ENCODE measurements at regions not wholly inside any gene's neighbourhood (a gene's known extent, or its start where the extent isn't known, plus 50 kb on each side); places are given as distances from the start of the nearest gene placed in this dataset.

DNA sequence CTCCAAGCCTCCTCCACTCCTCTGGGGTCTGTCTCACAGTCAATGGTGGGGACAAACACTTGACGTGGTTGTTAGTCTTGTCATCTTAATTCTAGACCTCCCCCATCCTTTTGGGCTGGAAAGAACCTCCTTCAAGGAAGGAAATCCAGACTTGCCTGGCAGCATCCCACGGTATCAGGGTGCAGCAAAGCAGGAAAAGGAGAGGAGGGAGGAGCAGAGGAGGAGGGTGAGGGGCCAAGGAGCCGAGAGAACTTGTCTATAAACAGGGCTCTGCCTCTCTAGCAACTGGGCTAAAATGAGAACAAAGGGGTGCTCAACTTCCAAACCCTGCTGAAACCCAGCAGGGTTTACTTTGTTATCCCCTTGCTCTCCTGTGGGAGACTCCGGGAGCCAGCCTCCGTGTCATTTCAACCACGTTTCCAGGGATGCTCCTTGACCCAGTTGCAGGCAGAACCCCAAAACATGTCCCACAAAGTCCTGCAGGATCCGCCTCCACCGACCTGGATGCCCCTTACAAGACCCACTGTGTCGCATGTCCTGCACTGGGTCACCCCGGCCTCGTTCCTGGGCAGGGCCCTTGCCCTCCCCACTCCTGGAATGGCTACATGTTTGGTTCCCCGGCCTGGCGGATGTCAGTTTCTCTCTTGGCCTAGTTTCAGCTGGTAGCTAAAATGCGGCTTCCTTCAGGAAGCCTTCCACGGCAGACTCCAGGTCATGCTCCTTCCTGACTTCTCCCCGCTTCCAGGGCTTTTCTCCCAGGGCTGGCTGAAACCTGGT lies 69.7 kb upstream of the MGMT start:
- Histone ChIP-seq H3K9me1 (ENCODE audit: control insufficient read depth, insufficient read depth, low read length) (no peaks in the 10 kb centered on the region), H3K27ac (ENCODE audit: extremely low read depth, low read depth, low read length) (no peak overlapping the region), H3K36me3 (ENCODE audit: control insufficient read depth, insufficient read depth, low read length) (no peaks in the 10 kb centered on the region), H3K27me3 (ENCODE audit: control insufficient read depth in 2 of 2, insufficient read depth in 2 of 2, low read length in 2 of 2) (peaks cover 0 to 16% of the 10 kb centered on the region in 2 experiments; a peak in 3 of 5 replicates), H2AFZ (ENCODE audit: low read depth, low read length) (no peak overlapping the region), H3K4me2 (ENCODE audit: insufficient read depth, low read length) (no peak overlapping the region), H3K4me3 (no peak overlapping the region), H3K4me1 (replicated peaks in 1 of 2; ENCODE audit: control insufficient read depth in 2 of 2, insufficient read depth in 2 of 2, low read length in 2 of 2) (no peaks in the 10 kb centered on the region), H3K9me3 (replicated peaks; ENCODE audit: control insufficient read depth, insufficient read depth, low read depth, low read length) (no peaks in the 10 kb centered on the region), H4K20me1 (replicated peaks; ENCODE audit: control insufficient read depth, insufficient read depth, low read length) (no peaks in the 10 kb centered on the region), H3K79me2 (ENCODE audit: control insufficient read depth, insufficient read depth, low read length) (no peaks in the 10 kb centered on the region), H3K9ac (ENCODE audit: insufficient read depth in 1 of 2, low read depth in 2 of 2, low read length in 2 of 2) (no peak overlapping the region)
- in situ Hi-C loops (cut with MboI) (no loop called here), intact Hi-C loops (cut with micrococcal nuclease) (no loop called here)
- WGBS (ENCODE audit: insufficient coverage, low coverage, missing lambda C conversion rate) = 2% methylated on average over 13 of the region's 16 CpGs
- CTCF ChIA-PET (ENCODE audit: low intra/inter-chr PET ratio) = no interaction called here
- ATAC-seq (no peak), DNase-seq (ENCODE audit: extremely low read depth in 1 of 4, low spot score in 3 of 4) (no peak), FAIRE-seq (no peak)
- BruUV-seq (replicated peaks) = no TSS peak
- POLR2A ChIA-PET = no interaction called here
- no peak for TF ChIP-seq ZNF354B (CRISPR knock-in tag; IDR thresholded peaks at IDR 0.05)
- no peak for TF ChIP-seq ZNF318 (IDR thresholded peaks at IDR 0.05; ENCODE audit: borderline replicate concordance in 1 of 2, low read depth in 1 of 2)
- no peak for TF ChIP-seq RBM34 (IDR thresholded peaks at IDR 0.05; ENCODE audit: borderline replicate concordance, insufficient read depth, low read length)
- TF ChIP-seq ZNF124 (CRISPR knock-in tag; IDR thresholded peaks at IDR 0.05) = no peak
- no peak for TF ChIP-seq KDM5B (IDR thresholded peaks at IDR 0.05; ENCODE audit: insufficient replicate concordance, low read depth, low read length)
- no peak for TF ChIP-seq NBN (IDR thresholded peaks at IDR 0.05; ENCODE audit: low read depth)
- TF ChIP-seq PHB (CRISPR knock-in tag; IDR thresholded peaks at IDR 0.05) = no peak
- TF ChIP-seq, protein P1, sequence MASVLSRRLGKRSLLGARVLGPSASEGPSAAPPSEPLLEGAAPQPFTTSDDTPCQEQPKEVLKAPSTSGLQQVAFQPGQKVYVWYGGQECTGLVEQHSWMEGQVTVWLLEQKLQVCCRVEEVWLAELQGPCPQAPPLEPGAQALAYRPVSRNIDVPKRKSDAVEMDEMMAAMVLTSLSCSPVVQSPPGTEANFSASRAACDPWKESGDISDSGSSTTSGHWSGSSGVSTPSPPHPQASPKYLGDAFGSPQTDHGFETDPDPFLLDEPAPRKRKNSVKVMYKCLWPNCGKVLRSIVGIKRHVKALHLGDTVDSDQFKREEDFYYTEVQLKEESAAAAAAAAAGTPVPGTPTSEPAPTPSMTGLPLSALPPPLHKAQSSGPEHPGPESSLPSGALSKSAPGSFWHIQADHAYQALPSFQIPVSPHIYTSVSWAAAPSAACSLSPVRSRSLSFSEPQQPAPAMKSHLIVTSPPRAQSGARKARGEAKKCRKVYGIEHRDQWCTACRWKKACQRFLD (CRISPR knock-in tag; IDR thresholded peaks at IDR 0.05) = no peak
- no peak for TF ChIP-seq ZFPM2 (CRISPR knock-in tag; IDR thresholded peaks at IDR 0.05)
- TF ChIP-seq ZNF217 (CRISPR knock-in tag; IDR thresholded peaks at IDR 0.05) = no peak
- TF ChIP-seq TEAD1 (CRISPR knock-in tag; IDR thresholded peaks at IDR 0.05) = no peak
- no peak for TF ChIP-seq ZKSCAN8 (CRISPR knock-in tag; IDR thresholded peaks at IDR 0.05)
- TF ChIP-seq MCM2 (IDR thresholded peaks at IDR 0.05; ENCODE audit: low read depth) = no peak
- no peak for TF ChIP-seq GTF2E2 (tag; IDR thresholded peaks at IDR 0.05)

Measured in K562 (cell line).